ENCODE measurements at regions not wholly inside any gene's neighbourhood (a gene's known extent, or its start where the extent isn't known, plus 50 kb on each side); places are given as distances from the start of the nearest gene placed in this dataset.

GRCh38 chr15:39474657-39475056, 106.2 kb upstream of the THBS1 start:
- ATAC-seq: no peak
- TF ChIP-seq CREB5 (CRISPR knock-in tag; IDR thresholded peaks at IDR 0.05; ENCODE audit: low read depth): no peak
- no peak for TF ChIP-seq POU6F1 (CRISPR knock-in tag; IDR thresholded peaks at IDR 0.05; ENCODE audit: borderline replicate concordance, low read depth)
- TF ChIP-seq PPARA (CRISPR knock-in tag; IDR thresholded peaks at IDR 0.05; ENCODE audit: borderline replicate concordance): no peak
- TF ChIP-seq TCF4 (CRISPR knock-in tag; IDR thresholded peaks at IDR 0.05; ENCODE audit: borderline replicate concordance): no peak
- TF ChIP-seq OSR1 (CRISPR knock-in tag; IDR thresholded peaks at IDR 0.05): no peak
- no peak for TF ChIP-seq ESRRG (CRISPR knock-in tag; IDR thresholded peaks at IDR 0.05)
- no peak for TF ChIP-seq BACH2 (CRISPR knock-in tag; IDR thresholded peaks at IDR 0.05; ENCODE audit: borderline replicate concordance)
- TF ChIP-seq PATZ1 (CRISPR knock-in tag; IDR thresholded peaks at IDR 0.05; ENCODE audit: borderline replicate concordance): no peak
- TF ChIP-seq CSRNP3 (CRISPR knock-in tag; IDR thresholded peaks at IDR 0.05): no peak
- TF ChIP-seq TOX (CRISPR knock-in tag; IDR thresholded peaks at IDR 0.05; ENCODE audit: borderline replicate concordance): no peak
- no peak for TF ChIP-seq ARNTL (CRISPR knock-in tag; IDR thresholded peaks at IDR 0.05; ENCODE audit: borderline replicate concordance, low read depth)
- no peak for TF ChIP-seq ZFP3 (CRISPR knock-in tag; IDR thresholded peaks at IDR 0.05)
- TF ChIP-seq CSDC2 (CRISPR knock-in tag; IDR thresholded peaks at IDR 0.05): no peak
- no peak for TF ChIP-seq ISL1 (CRISPR knock-in tag; IDR thresholded peaks at IDR 0.05)
- TF ChIP-seq, protein P1, sequence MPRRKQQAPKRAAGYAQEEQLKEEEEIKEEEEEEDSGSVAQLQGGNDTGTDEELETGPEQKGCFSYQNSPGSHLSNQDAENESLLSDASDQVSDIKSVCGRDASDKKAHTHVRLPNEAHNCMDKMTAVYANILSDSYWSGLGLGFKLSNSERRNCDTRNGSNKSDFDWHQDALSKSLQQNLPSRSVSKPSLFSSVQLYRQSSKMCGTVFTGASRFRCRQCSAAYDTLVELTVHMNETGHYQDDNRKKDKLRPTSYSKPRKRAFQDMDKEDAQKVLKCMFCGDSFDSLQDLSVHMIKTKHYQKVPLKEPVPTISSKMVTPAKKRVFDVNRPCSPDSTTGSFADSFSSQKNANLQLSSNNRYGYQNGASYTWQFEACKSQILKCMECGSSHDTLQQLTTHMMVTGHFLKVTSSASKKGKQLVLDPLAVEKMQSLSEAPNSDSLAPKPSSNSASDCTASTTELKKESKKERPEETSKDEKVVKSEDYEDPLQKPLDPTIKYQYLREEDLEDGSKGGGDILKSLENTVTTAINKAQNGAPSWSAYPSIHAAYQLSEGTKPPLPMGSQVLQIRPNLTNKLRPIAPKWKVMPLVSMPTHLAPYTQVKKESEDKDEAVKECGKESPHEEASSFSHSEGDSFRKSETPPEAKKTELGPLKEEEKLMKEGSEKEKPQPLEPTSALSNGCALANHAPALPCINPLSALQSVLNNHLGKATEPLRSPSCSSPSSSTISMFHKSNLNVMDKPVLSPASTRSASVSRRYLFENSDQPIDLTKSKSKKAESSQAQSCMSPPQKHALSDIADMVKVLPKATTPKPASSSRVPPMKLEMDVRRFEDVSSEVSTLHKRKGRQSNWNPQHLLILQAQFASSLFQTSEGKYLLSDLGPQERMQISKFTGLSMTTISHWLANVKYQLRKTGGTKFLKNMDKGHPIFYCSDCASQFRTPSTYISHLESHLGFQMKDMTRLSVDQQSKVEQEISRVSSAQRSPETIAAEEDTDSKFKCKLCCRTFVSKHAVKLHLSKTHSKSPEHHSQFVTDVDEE (CRISPR knock-in tag; IDR thresholded peaks at IDR 0.05): no peak
- TF ChIP-seq ZFP30 (CRISPR knock-in tag; IDR thresholded peaks at IDR 0.05): no peak
- TF ChIP-seq SNAI2 (CRISPR knock-in tag; IDR thresholded peaks at IDR 0.05): no peak
- no peak for TF ChIP-seq ZC3H10 (CRISPR knock-in tag; IDR thresholded peaks at IDR 0.05)

DNA sequence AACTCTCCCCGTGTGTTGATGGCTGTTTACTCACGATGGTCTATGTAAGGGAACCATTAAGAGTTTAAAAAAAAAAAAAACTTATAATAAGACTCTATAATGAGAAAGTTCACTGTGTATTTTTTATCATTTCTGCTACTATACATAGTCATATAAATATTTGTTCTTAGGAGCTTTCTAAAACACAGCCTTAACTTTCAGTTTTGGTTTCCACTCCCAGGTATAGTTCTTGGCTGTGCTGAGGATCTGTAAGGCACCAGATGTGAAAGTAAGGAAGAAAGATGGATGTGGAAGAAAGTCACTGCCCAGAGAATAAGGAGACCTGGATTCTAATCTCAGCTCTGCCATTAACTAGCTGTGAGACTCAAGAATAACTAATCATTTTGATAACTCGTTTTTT, 101.9 kb upstream of the THBS1 start:
- TF ChIP-seq POU6F1 (CRISPR knock-in tag; IDR thresholded peaks at IDR 0.05; ENCODE audit: borderline replicate concordance, low read depth) (no peak), PATZ1 (CRISPR knock-in tag; IDR thresholded peaks at IDR 0.05; ENCODE audit: borderline replicate concordance) (no peak), CSDC2 (CRISPR knock-in tag; IDR thresholded peaks at IDR 0.05) (no peak), ARNTL (CRISPR knock-in tag; IDR thresholded peaks at IDR 0.05; ENCODE audit: borderline replicate concordance, low read depth) (no peak), GLIS3 (CRISPR knock-in tag; IDR thresholded peaks at IDR 0.05) (no peak), ISL1 (CRISPR knock-in tag; IDR thresholded peaks at IDR 0.05) (no peak), SNAI2 (CRISPR knock-in tag; IDR thresholded peaks at IDR 0.05) (no peak), TCF4 (CRISPR knock-in tag; IDR thresholded peaks at IDR 0.05; ENCODE audit: borderline replicate concordance) (no peak)
- ATAC-seq: no peak
